Mesothelial cell of epicardium (in vitro differentiated cells): ENCODE measurements at regions not wholly inside any gene's neighbourhood (a gene's known extent, or its start where the extent isn't known, plus 50 kb on each side); places are given as distances from the start of the nearest gene placed in this dataset.

Source experiments
- DNase-seq, 2 experiments: peaks; one replicate each; pipeline ENCODE4 v3.0.0; 2021; ENCODE audit warnings: low spot score in 2 of 2; ENCODE audit not compliant: unreplicated experiment in 2 of 2
- H3K27ac Mint-ChIP-seq: 2 replicates; pipeline ENCODE4 v1.8.0; 2021; ENCODE audit warnings: mixed read lengths
- H3K27me3 Mint-ChIP-seq: 2 replicates; pipeline ENCODE4 v1.8.0; 2021; ENCODE audit warnings: low read depth, mixed read lengths
- H3K36me3 Mint-ChIP-seq: 2 replicates; pipeline ENCODE4 v1.8.0; 2021; ENCODE audit warnings: mixed read lengths
- H3K4me1 Mint-ChIP-seq: 2 replicates; pipeline ENCODE4 v1.8.0; 2021; ENCODE audit warnings: mixed read lengths
- H3K4me3 Mint-ChIP-seq: 2 replicates; pipeline ENCODE4 v1.8.0; 2021; ENCODE audit warnings: mild to moderate bottlenecking, moderate library complexity, mixed read lengths
- H3K9me3 Mint-ChIP-seq: 2 replicates; pipeline ENCODE4 v1.8.0; 2021; ENCODE audit warnings: mixed read lengths
- CTCF ChIP-seq: fragments of 200-600 bp; sonication (generic); IDR thresholded peaks from one replicate; pipeline ENCODE4 v1.5.0; 2021; ENCODE audit warnings: antibody characterized with exemption; ENCODE audit not compliant: unreplicated experiment

- TF ChIP-seq CTCF = no peak
- Mint-ChIP-seq H3K27me3 (no peaks in the 10 kb centered on the region), H3K4me3 (no peak overlapping the region), H3K27ac (no peak overlapping the region), H3K36me3 (no peaks in the 10 kb centered on the region), H3K9me3 (no peaks in the 10 kb centered on the region), H3K4me1 (peaks cover 14% of the 10 kb centered on the region)
- no peak for DNase-seq
These were observed 51.6 kb upstream of the ELOVL6 start for GRCh38 chr4:110250023-110250387.

GRCh38 chr4:110248831-110249253 is 50.4 kb upstream of the ELOVL6 start:
- Mint-ChIP-seq H3K36me3 (no peaks in the 10 kb centered on the region), H3K9me3 (no peaks in the 10 kb centered on the region), H3K4me3 (no peak overlapping the region), H3K27ac (no peak overlapping the region), H3K4me1 (peaks cover 16% of the 10 kb centered on the region), H3K27me3 (no peaks in the 10 kb centered on the region)
- DNase-seq = no peak
- no peak for TF ChIP-seq CTCF
